K562 (cell line): ENCODE measurements at regions not wholly inside any gene's neighbourhood (a gene's known extent, or its start where the extent isn't known, plus 50 kb on each side); places are given as distances from the start of the nearest gene placed in this dataset.

Source experiments
- ATAC-seq: fragments of 200-7000 bp; cut with Tn5 transposase; 3 replicates; pipeline ENCODE4 v1.9.1; 2020; ENCODE audit warnings: moderate library complexity
- BruUV-seq: library from RNA; stranded (reverse); fragments of 400-500 nt; replicated peaks from 2 replicates; lab custom pipeline; 2021; lab: Mats Ljungman, UMichigan
- CTCF ChIA-PET: fragments of 300-600 bp; formaldehyde crosslinking; extraction: SDS; loops from one replicate; lab custom pipeline; 2021; ENCODE audit warnings: low intra/inter-chr PET ratio; lab: Yijun Ruan, JAX
- POLR2A ChIA-PET: fragments of 300-600, 350-650 bp; sonication (Branson Sonifier 250); formaldehyde crosslinking; extraction: SDS; loops from one replicate; lab custom pipeline; 2021; ENCODE audit warnings: antibody characterized with exemption, inconsistent platforms; lab: Yijun Ruan, JAX
- DNase-seq, 4 experiments: peaks; one replicate each; pipeline versions ENCODE4 v3.0.0 to v3.0.0-alpha.2; 2011 to 2018; ENCODE audit warnings: low spot score in 3 of 4, mixed read lengths in 3 of 4; ENCODE audit errors: extremely low read depth in 1 of 4
- FAIRE-seq: peaks from 2 replicates; lab custom pipeline; 2011; peaks lifted over from hg19 to GRCh38; lab: Jason Lieb, UNC
- H2AFZ ChIP-seq: 2 replicates; pipeline ENCODE4 v1.6.0; 2011; ENCODE audit warnings: low read depth, low read length, control low read depth, inconsistent platforms
- H3K27ac ChIP-seq: fragments of 200-600 bp; 3 replicates; pipeline ENCODE4 v1.8.0; 2011; ENCODE audit warnings: low read depth, mild to moderate bottlenecking, control low read depth, inconsistent platforms, low read length, moderate library complexity, mixed read lengths; ENCODE audit errors: extremely low read depth
- H3K27me3 ChIP-seq, 2 experiments: fragments of 300-600 bp in 1 of 2; 2 replicates in 1 of 2; 3 replicates in 1 of 2; pipeline versions ENCODE4 v1.6.0 to v1.8.0; 2011; ENCODE audit warnings: inconsistent platforms in 2 of 2, low read length in 2 of 2, mild to moderate bottlenecking in 1 of 2, mixed read lengths in 1 of 2, moderate library complexity in 1 of 2; ENCODE audit not compliant: control insufficient read depth in 2 of 2, insufficient read depth in 2 of 2
- H3K36me3 ChIP-seq: fragments of 300-600 bp; 3 replicates; pipeline ENCODE4 v1.8.0; 2011; ENCODE audit warnings: mild to moderate bottlenecking, low read length, inconsistent platforms; ENCODE audit not compliant: control insufficient read depth, insufficient read depth
- H3K4me1 ChIP-seq, 2 experiments: fragments of 200-600 bp in 1 of 2; replicated peaks in 1 of 2; 2 replicates in 1 of 2; 3 replicates in 1 of 2; pipeline versions ENCODE4 v1.5.1 to v1.8.0; 2011; ENCODE audit warnings: inconsistent platforms in 2 of 2, low read length in 2 of 2, mild to moderate bottlenecking in 1 of 2, mixed read lengths in 1 of 2, moderate library complexity in 1 of 2; ENCODE audit not compliant: control insufficient read depth in 2 of 2, insufficient read depth in 2 of 2
- H3K4me2 ChIP-seq: 2 replicates; pipeline ENCODE4 v1.6.1; 2011; ENCODE audit warnings: low read length, control low read depth, inconsistent platforms, mixed read lengths; ENCODE audit not compliant: insufficient read depth
- H3K4me3 ChIP-seq: fragments of 200-600 bp; sonication (generic), shearing (Covaris generic); 2 replicates; pipeline ENCODE4 v1.5.1; 2016; ENCODE audit warnings: control low read depth, inconsistent platforms
- H3K79me2 ChIP-seq: fragments of 200-600 bp; 3 replicates; pipeline ENCODE4 v1.8.0; 2011; ENCODE audit warnings: low read length, inconsistent platforms; ENCODE audit not compliant: control insufficient read depth, insufficient read depth
- H3K9ac ChIP-seq, 2 experiments: 2 replicates each; pipeline versions ENCODE4 v1.6.0 to v1.6.1; 2011; ENCODE audit warnings: low read depth in 2 of 2, low read length in 2 of 2, control low read depth in 1 of 2, inconsistent platforms in 1 of 2, mild to moderate bottlenecking in 1 of 2, mixed read lengths in 1 of 2; ENCODE audit not compliant: insufficient read depth in 1 of 2
- H3K9me1 ChIP-seq: one replicate; pipeline ENCODE4 v1.6.0; 2011; ENCODE audit warnings: inconsistent platforms, mild to moderate bottlenecking, low read length, moderate library complexity; ENCODE audit not compliant: control insufficient read depth, insufficient read depth
- H3K9me3 ChIP-seq: replicated peaks from 2 replicates; pipeline ENCODE4 v1.5.1; 2011; ENCODE audit warnings: low read depth, low read length, inconsistent platforms; ENCODE audit not compliant: control insufficient read depth, insufficient read depth
- H4K20me1 ChIP-seq: replicated peaks from 2 replicates; pipeline ENCODE4 v1.6.1; 2011; ENCODE audit warnings: low read length, inconsistent platforms, mixed read lengths; ENCODE audit not compliant: control insufficient read depth, insufficient read depth
- CEBPB ChIP-seq: fragments of 450-650 bp; IDR thresholded peaks from 2 replicates; pipeline ENCODE4 v1.6.1; 2016; ENCODE audit warnings: missing genetic modification characterization, missing compliant biosample characterization
- HDAC8 ChIP-seq: fragments of 450-650 bp; IDR thresholded peaks from 2 replicates; pipeline ENCODE4 v1.6.1; 2016; ENCODE audit warnings: mild to moderate bottlenecking, missing genetic modification characterization, moderate library complexity, missing compliant biosample characterization
- NBN ChIP-seq: fragments of 450-650 bp; IDR thresholded peaks from 2 replicates; pipeline ENCODE4 v1.6.1; 2016; ENCODE audit warnings: low read depth, mild to moderate bottlenecking
- RCOR1 ChIP-seq, 2 experiments: IDR thresholded peaks; 2 replicates each; pipeline ENCODE4 v1.6.1; 2012; ENCODE audit warnings: low read depth in 2 of 2, low read length in 2 of 2, borderline replicate concordance in 1 of 2, improper control_type of control experiment in 1 of 2
- ZNF184 ChIP-seq: sonication (generic); formaldehyde crosslinking; IDR thresholded peaks from 2 replicates; pipeline ENCODE4 v1.5.0; 2020; ENCODE audit warnings: missing genetic modification reagents
- ZNF644 ChIP-seq: fragments of 200-800 bp; sonication (Bioruptor generic); IDR thresholded peaks from 2 replicates; pipeline ENCODE4 v1.6.1; 2016; ENCODE audit warnings: low read depth, missing genetic modification characterization, missing compliant biosample characterization
- WGBS: fragments of 100-300 bp; shearing (Covaris generic); methylation state at CpG from one replicate; pipeline ENCODE4 v1.1.6; 2016; ENCODE audit warnings: low coverage, mixed read lengths; ENCODE audit not compliant: insufficient coverage; ENCODE audit errors: missing lambda C conversion rate; 5-methylcytosine and 5-hydroxymethylcytosine counted together
- in situ Hi-C: fragments of 300-500 bp; cut with MboI; formaldehyde crosslinking; loops from 4 replicates; pipeline ENCODE4 v1.15.0; 2018; ENCODE audit warnings: inconsistent platforms, mixed read lengths
- intact Hi-C: fragments of 100-400 bp; cut with micrococcal nuclease; formaldehyde crosslinking; loops from 2 replicates; pipeline ENCODE4 v1.14.2; 2022
- TF ChIP-seq, protein P1 (sequence below): fragments of 450-650 bp; IDR thresholded peaks from 2 replicates; pipeline ENCODE4 v1.6.1; 2014; ENCODE audit warnings: low read depth, mild to moderate bottlenecking, moderate library complexity, borderline replicate concordance
- TF ChIP-seq, protein P2 (sequence below): fragments of 450-650 bp; IDR thresholded peaks from 2 replicates; pipeline ENCODE4 v1.6.1; 2016; ENCODE audit warnings: mild to moderate bottlenecking, moderate library complexity

DNA sequence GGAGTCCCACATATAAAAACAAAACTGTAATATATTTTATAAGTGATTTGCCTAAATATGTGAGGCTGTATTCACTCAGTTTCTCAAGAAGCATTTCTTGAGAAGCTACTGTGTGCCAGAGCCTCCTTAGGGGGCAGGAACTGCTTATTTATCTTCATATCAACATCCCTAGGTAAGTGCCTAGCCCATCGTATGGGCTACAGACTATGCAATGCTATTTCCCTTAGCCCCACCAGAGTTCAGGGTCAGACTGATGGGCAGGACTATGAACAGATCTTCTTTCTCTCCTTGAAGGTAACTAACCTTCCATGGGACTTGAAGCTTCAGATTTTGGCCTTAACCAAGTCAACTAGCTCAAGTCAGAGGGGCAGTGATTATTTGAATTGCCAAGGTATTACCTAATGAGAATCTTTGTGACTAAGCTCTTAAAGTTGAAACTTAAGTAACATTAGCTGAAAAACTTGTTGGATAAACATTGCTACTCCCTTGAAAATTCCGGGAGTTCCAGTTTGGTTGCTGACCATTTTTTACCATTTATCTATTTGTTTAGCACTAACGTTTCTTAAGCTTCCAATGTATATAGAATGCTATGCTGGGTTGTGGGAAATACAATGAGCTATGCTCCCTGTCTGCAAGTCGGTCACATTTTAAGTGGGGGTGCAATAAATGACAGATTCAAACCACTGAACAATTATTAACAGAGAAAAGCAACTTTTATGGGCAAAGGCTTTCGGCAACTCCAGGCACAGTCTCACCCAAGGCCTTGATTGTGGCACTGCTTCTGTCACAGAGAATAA lies 85.2 kb downstream of the GPR88 start:
- Histone ChIP-seq H3K36me3 (no peaks in the 10 kb centered on the region), H3K4me3 (no peak overlapping the region), H3K9ac (no peak overlapping the region), H3K9me1 (no peaks in the 10 kb centered on the region), H4K20me1 (no peaks in the 10 kb centered on the region), H2AFZ (no peak overlapping the region), H3K27me3 (no peaks in the 10 kb centered on the region), H3K4me2 (no peak overlapping the region), H3K9me3 (no peaks in the 10 kb centered on the region), H3K4me1 (no peaks in the 10 kb centered on the region), H3K79me2 (no peaks in the 10 kb centered on the region), H3K27ac (no peak overlapping the region)
- CTCF ChIA-PET = no interaction called here
- in situ Hi-C loops = no loop called here
- ATAC-seq (no peak), FAIRE-seq (no peak), DNase-seq (no peak)
- 3% methylated on average over 5 of the region's 5 CpGs for WGBS
- no TSS peak for BruUV-seq
- POLR2A ChIA-PET = interaction anchor here (0.7 kb wide), 1 partner anchor 87 kb away, joined by 3 read pairs; no protein-coding TSS in a partner anchor
- intact Hi-C loops = no loop called here
- TF ChIP-seq HDAC8 = no peak
- TF ChIP-seq NBN = no peak
- TF ChIP-seq ZNF184 = no peak
- TF ChIP-seq RCOR1 (IDR thresholded peaks at IDR 0.05; ENCODE audit: borderline replicate concordance in 1 of 2, low read depth in 2 of 2, low read length in 2 of 2) = no peak
- TF ChIP-seq CEBPB = no peak
- TF ChIP-seq, protein P1, sequence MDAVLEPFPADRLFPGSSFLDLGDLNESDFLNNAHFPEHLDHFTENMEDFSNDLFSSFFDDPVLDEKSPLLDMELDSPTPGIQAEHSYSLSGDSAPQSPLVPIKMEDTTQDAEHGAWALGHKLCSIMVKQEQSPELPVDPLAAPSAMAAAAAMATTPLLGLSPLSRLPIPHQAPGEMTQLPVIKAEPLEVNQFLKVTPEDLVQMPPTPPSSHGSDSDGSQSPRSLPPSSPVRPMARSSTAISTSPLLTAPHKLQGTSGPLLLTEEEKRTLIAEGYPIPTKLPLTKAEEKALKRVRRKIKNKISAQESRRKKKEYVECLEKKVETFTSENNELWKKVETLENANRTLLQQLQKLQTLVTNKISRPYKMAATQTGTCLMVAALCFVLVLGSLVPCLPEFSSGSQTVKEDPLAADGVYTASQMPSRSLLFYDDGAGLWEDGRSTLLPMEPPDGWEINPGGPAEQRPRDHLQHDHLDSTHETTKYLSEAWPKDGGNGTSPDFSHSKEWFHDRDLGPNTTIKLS = no peak
- TF ChIP-seq ZNF644 (tag) = no peak
- TF ChIP-seq, protein P2, sequence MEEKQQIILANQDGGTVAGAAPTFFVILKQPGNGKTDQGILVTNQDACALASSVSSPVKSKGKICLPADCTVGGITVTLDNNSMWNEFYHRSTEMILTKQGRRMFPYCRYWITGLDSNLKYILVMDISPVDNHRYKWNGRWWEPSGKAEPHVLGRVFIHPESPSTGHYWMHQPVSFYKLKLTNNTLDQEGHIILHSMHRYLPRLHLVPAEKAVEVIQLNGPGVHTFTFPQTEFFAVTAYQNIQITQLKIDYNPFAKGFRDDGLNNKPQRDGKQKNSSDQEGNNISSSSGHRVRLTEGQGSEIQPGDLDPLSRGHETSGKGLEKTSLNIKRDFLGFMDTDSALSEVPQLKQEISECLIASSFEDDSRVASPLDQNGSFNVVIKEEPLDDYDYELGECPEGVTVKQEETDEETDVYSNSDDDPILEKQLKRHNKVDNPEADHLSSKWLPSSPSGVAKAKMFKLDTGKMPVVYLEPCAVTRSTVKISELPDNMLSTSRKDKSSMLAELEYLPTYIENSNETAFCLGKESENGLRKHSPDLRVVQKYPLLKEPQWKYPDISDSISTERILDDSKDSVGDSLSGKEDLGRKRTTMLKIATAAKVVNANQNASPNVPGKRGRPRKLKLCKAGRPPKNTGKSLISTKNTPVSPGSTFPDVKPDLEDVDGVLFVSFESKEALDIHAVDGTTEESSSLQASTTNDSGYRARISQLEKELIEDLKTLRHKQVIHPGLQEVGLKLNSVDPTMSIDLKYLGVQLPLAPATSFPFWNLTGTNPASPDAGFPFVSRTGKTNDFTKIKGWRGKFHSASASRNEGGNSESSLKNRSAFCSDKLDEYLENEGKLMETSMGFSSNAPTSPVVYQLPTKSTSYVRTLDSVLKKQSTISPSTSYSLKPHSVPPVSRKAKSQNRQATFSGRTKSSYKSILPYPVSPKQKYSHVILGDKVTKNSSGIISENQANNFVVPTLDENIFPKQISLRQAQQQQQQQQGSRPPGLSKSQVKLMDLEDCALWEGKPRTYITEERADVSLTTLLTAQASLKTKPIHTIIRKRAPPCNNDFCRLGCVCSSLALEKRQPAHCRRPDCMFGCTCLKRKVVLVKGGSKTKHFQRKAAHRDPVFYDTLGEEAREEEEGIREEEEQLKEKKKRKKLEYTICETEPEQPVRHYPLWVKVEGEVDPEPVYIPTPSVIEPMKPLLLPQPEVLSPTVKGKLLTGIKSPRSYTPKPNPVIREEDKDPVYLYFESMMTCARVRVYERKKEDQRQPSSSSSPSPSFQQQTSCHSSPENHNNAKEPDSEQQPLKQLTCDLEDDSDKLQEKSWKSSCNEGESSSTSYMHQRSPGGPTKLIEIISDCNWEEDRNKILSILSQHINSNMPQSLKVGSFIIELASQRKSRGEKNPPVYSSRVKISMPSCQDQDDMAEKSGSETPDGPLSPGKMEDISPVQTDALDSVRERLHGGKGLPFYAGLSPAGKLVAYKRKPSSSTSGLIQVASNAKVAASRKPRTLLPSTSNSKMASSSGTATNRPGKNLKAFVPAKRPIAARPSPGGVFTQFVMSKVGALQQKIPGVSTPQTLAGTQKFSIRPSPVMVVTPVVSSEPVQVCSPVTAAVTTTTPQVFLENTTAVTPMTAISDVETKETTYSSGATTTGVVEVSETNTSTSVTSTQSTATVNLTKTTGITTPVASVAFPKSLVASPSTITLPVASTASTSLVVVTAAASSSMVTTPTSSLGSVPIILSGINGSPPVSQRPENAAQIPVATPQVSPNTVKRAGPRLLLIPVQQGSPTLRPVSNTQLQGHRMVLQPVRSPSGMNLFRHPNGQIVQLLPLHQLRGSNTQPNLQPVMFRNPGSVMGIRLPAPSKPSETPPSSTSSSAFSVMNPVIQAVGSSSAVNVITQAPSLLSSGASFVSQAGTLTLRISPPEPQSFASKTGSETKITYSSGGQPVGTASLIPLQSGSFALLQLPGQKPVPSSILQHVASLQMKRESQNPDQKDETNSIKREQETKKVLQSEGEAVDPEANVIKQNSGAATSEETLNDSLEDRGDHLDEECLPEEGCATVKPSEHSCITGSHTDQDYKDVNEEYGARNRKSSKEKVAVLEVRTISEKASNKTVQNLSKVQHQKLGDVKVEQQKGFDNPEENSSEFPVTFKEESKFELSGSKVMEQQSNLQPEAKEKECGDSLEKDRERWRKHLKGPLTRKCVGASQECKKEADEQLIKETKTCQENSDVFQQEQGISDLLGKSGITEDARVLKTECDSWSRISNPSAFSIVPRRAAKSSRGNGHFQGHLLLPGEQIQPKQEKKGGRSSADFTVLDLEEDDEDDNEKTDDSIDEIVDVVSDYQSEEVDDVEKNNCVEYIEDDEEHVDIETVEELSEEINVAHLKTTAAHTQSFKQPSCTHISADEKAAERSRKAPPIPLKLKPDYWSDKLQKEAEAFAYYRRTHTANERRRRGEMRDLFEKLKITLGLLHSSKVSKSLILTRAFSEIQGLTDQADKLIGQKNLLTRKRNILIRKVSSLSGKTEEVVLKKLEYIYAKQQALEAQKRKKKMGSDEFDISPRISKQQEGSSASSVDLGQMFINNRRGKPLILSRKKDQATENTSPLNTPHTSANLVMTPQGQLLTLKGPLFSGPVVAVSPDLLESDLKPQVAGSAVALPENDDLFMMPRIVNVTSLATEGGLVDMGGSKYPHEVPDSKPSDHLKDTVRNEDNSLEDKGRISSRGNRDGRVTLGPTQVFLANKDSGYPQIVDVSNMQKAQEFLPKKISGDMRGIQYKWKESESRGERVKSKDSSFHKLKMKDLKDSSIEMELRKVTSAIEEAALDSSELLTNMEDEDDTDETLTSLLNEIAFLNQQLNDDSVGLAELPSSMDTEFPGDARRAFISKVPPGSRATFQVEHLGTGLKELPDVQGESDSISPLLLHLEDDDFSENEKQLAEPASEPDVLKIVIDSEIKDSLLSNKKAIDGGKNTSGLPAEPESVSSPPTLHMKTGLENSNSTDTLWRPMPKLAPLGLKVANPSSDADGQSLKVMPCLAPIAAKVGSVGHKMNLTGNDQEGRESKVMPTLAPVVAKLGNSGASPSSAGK = no peak
